ENCODE measurements at regions not wholly inside any gene's neighbourhood (a gene's known extent, or its start where the extent isn't known, plus 50 kb on each side); places are given as distances from the start of the nearest gene placed in this dataset.

GRCh38 chr10:58026036-58026435, 241.7 kb downstream of the IPMK start:
- H3K36me3 ChIP-seq: no peaks in the 10 kb centered on the region
- 60 to 61% methylated on average over 3 of the region's 3 CpGs for WGBS, 2 donors
- peaks cover 0 to 3% (median 0%) of the 10 kb centered on the region in 3 donors for H3K9me3 ChIP-seq
- TF ChIP-seq CTCF (IDR thresholded peaks at IDR 0.05): no peak
- TF ChIP-seq POLR2A (IDR thresholded peaks at IDR 0.05): no peak
- intact Hi-C loops (cut with DNase I): no loop called here
- H3K27me3 ChIP-seq: no peaks in the 10 kb centered on the region
- no peak for DNase-seq
- no peak overlapping the region for H3K4me3 ChIP-seq
- no peaks in the 10 kb centered on the region for H3K4me1 ChIP-seq
- no peak overlapping the region for H3K27ac ChIP-seq

- Histone ChIP-seq H3K27me3 (no peaks in the 10 kb centered on the region), H3K36me3 (no peaks in the 10 kb centered on the region), H3K9me3 (peaks cover 0 to 3% (median 0%) of the 10 kb centered on the region in 3 donors), H3K4me3 (no peak overlapping the region), H3K4me1 (no peaks in the 10 kb centered on the region), H3K27ac (no peak overlapping the region)
- no peak for TF ChIP-seq CTCF (IDR thresholded peaks at IDR 0.05)
- TF ChIP-seq POLR2A (IDR thresholded peaks at IDR 0.05): no peak
- WGBS, 2 donors: 0 to 28% methylated on average over 2 of the region's 2 CpGs
- DNase-seq: no peak
- intact Hi-C loops (cut with DNase I): no loop called here
Observed at GRCh38 chr10:58023341-58024073, 244.2 kb downstream of the IPMK start.

GRCh38 chr10:58019863-58020537, 247.7 kb downstream of the IPMK start:
- intact Hi-C loops (cut with DNase I): no loop called here
- Histone ChIP-seq H3K27me3 (no peaks in the 10 kb centered on the region), H3K36me3 (no peaks in the 10 kb centered on the region), H3K27ac (no peak overlapping the region), H3K9me3 (peaks cover 0 to 3% (median 0%) of the 10 kb centered on the region in 3 donors), H3K4me1 (no peaks in the 10 kb centered on the region), H3K4me3 (no peak overlapping the region)
- no peak for DNase-seq
- TF ChIP-seq CTCF (IDR thresholded peaks at IDR 0.05): no peak
- no peak for TF ChIP-seq POLR2A (IDR thresholded peaks at IDR 0.05)
- 59 to 67% methylated on average over 3 of the region's 3 CpGs for WGBS, 2 donors

- TF ChIP-seq POLR2A (IDR thresholded peaks at IDR 0.05): no peak
- TF ChIP-seq CTCF (IDR thresholded peaks at IDR 0.05): no peak
- WGBS, 2 donors: 80 to 84% methylated on average over 5 of the region's 5 CpGs
- no peaks in the 10 kb centered on the region for H3K27me3 ChIP-seq
- H3K4me3 ChIP-seq: no peak overlapping the region
- DNase-seq: no peak
- no peaks in the 10 kb centered on the region for H3K36me3 ChIP-seq
- peaks cover 0 to 3% (median 0%) of the 10 kb centered on the region in 3 donors for H3K9me3 ChIP-seq
- H3K4me1 ChIP-seq: no peaks in the 10 kb centered on the region
- intact Hi-C loops (cut with DNase I): no loop called here
- H3K27ac ChIP-seq: no peak overlapping the region
Observed at GRCh38 chr10:58017719-58018367, 249.9 kb downstream of the IPMK start.

GRCh38 chr10:58016614-58017013, 251.1 kb downstream of the IPMK start:
- 97 to 100% methylated on average over 1 of the region's 1 CpG for WGBS, 2 donors
- H3K27me3 ChIP-seq: no peaks in the 10 kb centered on the region
- no peak for TF ChIP-seq CTCF (IDR thresholded peaks at IDR 0.05)
- no peak for TF ChIP-seq POLR2A (IDR thresholded peaks at IDR 0.05)
- H3K36me3 ChIP-seq: no peaks in the 10 kb centered on the region
- no peaks in the 10 kb centered on the region for H3K4me1 ChIP-seq
- peaks cover 0 to under 1% (median 0%) of the 10 kb centered on the region in 3 donors for H3K9me3 ChIP-seq
- intact Hi-C loops (cut with DNase I): no loop called here
- no peak overlapping the region for H3K27ac ChIP-seq
- no peak for DNase-seq
- no peak overlapping the region for H3K4me3 ChIP-seq

Data from esophagus squamous epithelium (tissue), 5 donors.